ENCODE measurements at regions not wholly inside any gene's neighbourhood (a gene's known extent, or its start where the extent isn't known, plus 50 kb on each side); places are given as distances from the start of the nearest gene placed in this dataset.

DNA sequence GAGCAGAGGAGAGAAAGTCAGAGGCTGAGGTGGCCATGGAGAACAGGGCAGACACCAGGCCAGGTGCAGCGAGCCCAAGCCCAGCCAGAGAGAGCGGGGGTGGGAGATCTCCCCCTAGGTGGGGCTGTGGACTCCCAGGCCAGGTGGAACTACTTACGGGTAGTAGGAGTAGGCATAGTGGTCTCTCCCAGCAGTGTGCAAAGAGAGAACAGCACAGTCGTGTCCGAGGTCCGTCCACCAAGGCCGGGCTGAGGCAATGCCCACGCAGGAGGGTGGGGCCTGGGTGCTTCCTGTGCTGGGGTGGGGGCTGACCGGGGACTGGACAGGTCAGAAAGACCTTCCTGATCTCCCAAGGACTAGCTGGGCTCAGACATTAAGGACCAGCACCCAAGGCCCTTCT is 263.7 kb downstream of the PTPRU start:
- no peak for DNase-seq

DNA sequence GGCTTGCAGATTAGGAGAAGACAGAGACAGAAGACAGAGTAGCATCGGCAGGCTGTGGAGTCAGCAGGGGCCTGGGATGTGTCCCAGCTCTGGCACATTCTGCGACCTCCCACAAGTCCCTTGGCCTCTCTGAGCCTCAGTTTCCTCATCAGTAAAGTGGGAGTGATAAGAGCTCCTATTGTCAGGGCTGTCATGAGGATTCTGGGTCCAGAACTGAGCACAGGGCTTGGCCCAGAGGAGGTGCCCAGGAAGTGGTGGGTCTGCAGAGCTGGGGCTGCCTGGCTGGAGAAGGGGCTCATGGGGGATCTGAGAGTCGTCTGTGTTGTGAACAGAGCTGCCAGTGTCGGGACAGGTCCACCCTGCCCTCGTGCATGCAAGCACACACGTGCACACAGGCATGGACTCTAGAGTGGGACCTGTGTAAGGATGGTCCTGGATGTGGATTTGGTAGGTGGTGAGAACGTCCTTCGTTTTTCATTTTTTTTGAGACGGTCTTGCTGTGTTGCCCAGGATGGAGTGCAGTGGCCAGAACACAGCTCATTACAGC is 262.9 kb downstream of the PTPRU start:
- DNase-seq = no peak

DNA sequence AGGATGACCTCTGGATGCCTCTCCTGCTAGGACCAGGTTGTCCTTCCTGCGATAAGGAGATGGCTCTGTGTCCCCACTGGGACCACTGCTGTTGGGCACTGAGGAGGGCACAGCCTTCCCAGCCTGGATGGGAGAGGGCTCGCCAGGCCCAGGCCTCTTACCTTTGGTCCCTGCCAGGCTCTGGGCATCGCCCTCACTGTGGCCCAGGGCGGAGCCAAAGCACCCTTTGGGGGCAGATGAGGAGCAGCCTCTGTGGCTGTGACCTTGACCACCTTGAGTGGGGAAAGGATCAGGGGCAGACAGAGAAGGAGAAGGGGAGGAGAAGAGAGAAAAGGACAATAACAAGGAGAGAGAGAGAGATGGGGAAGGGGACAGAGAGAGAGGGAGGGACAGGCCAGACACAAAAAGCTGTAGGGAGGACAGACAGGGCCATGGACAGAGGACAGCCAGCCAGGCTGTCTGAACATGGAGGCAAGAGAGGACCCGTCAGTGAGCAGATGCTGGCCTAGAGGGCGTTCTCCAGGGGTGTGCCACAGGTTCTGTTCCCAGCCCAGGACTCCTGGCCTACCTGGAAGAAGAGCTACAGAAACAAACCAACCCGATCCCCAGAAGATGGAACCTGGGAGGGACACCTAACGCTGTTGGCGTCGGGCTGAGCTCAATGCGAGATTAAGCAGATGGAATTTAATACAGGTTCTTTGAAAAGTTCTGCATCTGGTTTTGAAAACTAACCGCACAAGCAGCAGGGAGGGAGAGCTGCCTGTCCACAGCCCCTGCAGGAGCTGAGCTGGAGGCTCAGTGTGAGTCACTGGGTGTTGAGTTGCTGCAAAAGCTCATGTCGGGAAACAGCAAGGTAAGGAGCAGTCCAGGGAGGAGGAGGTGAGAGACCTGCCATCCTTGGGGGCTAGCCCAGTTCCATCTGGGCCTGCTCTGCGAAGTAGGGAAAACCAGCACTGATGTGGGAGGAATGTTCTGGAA is 262.1 kb downstream of the PTPRU start:
- DNase-seq = no peak

DNA sequence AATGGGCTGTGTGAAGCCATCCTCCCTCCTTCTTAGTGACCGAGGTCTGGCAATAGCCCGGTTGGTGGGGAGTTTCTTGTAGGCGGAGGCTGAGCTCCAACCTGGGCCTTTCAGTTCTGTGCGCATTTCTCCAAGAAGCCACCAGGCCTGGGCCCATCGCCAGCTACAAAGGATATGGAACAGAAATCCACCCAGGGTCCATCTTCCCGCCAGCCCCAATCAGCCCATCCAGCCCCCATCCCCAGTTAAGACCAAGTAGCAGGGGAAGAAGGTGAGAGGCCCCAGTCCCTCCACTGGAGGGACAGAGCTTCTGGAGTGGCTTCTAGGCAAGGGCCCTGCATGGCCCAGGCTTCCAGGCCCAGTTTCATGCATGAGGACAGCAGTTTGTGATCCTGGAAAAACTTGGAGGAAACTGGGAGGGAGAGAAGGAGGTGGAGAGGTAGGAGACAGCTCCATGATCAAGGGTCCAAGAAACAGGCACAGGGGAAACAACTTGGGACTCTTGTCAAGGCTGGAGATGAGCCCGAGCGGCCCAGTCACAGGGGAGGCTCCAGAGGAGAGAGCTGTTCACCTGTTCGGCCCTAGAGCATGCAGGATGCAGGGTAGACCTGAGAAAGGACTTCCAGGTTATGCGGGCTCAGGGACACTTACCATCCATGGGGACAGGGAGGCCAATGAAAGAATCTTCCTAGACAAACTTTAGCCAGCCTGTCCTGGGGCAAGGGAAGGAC is 261.2 kb downstream of the PTPRU start:
- no peak for DNase-seq

DNA sequence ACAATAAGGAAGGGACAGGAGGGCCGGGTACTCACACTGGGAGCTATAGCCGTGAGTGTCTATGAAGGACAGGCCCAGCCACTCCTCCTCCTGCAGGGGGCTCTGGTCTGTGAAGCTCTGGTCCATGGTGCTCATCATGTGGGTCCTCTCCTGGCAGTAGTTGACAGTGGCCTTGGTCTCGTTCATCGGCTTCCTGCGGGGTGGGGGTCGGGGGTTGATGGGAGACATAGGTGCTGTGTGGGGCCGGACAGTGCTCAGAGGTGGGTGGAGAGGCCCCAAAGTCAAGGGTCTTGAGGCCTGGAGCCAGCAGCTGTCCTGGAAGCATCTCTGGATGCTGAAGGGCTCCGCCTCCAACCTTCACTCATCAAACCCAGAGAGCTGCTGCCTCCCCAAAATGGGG is 260.4 kb downstream of the PTPRU start:
- DNase-seq = no peak

DNA sequence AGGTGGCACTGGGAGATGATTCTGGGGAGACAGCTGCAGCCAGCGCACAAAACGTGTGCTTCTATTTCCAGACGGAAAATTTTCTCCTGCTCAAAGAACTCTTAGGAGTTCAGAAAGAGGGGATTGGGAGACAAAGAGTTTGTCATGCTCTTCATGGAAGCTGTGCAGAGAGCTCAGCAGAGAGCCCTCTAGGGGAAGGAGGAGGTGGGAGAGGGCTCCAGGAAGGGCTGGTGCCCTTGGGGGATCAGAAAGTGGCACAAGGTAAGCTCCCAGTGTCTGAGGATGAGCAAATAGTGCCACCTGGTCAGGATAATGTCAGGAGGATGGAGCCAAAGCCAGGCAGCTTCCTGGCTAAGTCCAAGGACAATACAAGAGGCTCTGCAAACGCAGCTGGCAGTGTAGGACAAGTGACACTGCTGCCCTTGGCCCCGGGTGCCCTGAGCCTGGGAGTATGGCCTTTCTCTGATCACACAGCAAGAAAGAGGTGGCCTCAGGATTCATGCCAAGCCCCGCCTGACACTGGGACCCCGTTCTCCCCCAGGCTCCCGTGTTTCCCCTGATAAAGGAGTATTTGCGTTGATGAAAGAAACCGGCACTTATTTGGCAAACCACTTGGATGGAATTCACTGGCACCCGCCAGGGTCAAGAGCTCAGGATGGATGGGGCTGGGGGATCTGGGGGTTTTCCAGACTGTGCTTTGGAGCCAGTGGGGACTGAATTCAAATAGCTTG is 254.0 kb downstream of the PTPRU start:
- DNase-seq = no peak

DNA sequence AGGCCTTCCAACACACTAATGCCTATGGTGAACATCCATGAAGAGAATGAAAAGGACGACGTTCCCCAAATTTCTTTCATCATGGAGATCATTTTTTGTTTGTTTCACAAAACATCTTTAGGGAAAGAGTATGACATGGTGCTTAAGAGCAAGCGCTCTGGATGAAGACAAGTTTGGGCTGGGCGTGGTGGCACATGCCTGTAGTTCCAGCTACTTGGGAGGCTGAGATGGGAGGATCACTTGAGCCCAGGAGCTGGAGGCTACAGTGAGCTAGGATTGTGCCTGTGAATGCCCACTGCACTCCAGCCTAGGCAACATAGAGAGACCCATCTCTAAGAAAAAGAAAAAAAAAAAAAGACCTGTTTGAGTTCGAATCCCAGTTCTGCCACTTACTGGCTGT is 253.1 kb downstream of the PTPRU start:
- DNase-seq = no peak

DNA sequence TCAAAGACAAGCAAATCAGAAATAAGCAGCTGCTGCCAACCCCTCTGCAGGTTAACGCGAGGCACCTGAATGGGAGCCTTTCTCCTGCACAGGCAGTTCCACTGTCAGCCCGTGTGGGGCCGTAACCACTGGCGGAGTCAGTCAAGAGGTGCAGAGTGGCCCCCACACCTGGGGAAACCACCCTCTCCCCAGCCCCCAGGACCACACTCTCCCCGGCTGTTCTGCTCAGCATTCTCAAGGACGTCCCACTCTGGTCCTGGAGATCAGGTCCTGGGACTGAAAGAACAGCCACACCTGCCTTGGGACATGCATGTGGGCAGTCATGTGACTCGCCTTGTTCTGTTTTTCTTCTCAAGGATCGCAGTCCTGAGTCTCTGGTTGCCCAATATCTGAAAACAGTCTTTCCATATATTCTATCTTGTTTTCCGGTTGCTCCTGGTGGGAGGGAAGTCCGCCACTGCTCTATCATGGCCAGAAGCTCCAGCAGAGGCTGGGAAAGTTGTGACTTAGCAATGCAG is 252.5 kb downstream of the PTPRU start:
- no peak for DNase-seq

DNA sequence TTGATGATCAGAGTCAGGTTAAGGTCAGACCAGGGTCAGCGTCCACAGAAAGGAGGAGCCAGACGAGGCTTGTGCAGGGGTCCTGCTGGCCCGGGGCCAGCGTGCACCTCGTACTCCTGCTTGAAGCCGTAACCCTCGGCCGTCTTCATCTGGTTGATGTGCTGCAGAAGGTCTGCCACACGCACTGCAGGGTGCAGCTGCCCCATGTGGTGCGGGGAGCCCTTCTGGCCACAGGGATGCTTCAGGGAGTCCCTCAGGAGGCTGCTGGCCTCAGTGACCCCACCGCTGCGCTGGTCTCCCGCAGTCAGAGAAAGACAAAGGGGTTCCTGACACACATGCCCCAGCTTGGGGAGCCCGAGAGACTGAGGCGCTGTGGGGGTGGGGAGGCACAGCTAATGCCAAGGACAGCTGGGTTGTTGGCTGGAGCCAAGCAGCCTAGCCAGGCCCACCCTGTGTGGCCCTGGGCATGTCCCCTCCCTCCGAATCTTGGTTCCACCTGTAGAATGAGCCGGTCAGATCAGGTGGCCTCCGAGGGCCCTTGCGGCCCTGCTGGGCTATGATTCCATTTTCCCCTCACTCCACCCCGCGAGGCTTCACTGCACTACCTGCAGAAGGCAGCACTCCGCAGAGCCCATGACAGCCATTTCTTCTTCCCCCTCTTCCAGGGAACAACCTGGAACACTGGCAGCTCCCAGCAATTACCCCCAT is 251.9 kb downstream of the PTPRU start:
- no peak for DNase-seq

DNA sequence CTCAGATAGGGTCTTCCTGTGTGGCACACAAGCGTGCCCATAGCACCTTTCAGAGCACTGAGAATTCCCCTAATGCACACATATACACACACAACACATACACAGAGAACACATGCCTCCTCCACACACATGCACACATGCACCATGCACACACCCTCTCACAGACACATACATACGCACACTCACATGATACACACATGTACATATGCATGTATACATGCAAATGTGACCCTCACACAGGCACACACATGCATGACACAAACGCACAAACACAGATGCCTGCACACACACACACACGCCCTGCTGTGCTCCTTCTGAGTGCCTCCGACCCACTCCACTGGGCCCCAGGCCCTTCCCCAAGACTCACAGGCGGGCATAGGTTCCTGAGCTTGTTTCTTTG is 251.0 kb downstream of the PTPRU start:
- DNase-seq = no peak

DNA sequence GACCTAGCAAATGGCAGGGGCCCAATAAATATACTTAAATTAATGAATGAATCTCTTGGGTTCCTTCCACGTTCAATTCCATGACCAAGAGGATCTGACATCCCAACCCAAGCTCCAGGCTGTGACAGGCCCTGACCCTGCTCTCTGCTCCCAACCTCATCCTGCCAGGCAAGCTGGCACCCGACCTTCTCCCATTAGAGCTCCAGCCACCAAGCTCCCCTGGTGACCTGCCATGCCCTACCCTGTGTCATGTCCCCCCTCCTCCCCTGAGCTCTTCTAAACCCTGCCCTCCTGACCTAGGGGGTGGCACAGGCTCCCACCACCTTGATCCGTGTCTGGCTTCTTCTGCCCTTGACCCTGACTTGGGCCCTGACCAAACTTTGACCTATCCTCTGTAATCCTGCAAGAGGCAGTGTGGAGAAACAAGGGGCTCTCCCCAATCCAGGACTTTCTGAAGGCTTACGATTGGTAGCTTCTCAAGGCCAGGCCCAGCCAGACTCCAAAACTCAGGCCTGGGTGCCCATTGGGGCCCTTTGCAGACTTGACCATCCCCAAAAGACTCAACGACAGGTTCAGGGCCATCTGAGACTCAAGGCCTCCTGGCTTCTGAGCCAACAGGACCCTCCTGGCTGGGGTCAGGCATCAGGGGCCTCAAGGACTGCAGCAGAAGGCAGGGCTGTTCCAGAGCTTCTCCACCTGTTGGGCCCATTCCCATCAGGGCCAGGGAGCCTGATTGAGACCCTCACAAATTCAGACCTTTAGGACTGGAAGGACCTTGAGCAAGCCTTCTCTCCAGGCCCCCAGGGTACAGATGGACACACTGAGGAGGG is 249.0 kb downstream of the PTPRU start:
- no peak for DNase-seq

DNA sequence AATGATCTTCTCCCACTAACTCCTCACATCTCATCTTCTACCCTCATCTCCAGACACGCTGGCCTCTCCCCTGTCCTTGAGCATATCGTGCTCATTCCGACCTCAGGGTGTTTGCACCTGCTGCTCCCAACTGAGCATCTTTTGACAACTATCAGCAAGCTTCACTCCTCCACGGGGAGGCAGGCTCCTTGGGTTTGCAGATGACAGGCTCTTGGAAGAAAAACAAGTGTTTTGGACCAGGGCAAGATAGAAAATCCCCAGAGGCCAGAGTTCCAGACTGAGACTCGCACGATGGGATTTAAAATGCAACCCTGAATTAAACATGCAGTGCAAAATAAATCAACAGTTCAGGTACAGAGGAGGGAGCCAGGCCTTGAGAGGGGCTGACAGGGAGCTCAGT is 246.7 kb downstream of the PTPRU start:
- no peak for DNase-seq

DNA sequence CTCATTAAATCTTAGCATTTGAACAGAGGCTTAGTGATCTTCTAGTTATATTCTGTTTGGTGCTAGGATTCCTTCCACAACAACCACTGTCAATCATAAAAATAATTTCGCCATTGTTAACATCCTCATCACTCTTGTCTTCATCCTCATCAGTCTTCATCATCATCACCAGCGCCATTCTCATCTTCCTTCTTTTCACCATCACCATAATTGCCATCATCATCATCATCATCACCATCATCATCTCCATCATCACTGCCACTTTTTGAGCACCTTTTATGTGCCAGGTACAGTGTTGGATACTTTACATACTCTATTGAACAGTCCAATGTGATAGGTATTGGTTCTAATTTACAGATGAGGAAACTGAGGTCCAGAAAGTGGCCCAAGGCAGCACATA is 245.7 kb downstream of the PTPRU start:
- DNase-seq = no peak

DNA sequence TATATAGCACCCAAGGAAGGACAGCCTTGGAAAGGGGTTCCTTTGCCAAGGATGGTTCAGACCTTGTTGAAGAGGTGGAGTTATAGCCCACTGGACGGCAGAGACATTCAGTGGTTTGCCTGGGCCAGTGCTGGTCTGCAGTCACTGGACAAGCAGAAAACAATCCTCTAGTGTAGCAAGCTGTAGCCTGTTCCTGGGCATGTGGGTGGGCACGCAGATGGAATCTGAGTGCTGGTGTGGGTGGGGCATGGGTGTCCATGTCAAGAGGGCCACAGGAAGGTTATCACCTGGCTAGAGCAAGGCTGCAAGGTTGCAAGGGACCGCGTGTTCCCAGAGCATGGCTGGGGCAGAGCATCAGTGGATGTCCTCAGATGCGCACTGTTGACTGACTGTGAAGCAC is 244.7 kb downstream of the PTPRU start:
- DNase-seq = no peak

DNA sequence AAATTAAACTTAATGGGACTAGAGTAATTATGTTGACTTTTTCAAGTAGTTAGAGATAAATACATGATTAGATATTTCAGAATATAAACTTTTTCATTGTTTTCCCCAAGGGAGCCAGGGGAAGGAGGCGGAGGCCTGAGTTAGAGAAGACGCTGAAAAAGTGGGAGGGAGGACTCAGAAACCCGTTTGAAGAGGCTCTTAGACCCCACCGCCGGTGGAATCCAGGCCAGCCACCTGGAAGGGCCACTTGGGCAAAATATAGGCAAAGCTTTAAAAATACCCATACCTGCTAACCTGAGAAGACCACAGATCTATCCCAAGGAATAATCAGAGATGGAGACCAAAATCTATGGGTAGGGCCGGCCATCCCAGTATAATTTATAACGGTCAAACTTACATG is 242.6 kb downstream of the PTPRU start:
- no peak for DNase-seq

DNA sequence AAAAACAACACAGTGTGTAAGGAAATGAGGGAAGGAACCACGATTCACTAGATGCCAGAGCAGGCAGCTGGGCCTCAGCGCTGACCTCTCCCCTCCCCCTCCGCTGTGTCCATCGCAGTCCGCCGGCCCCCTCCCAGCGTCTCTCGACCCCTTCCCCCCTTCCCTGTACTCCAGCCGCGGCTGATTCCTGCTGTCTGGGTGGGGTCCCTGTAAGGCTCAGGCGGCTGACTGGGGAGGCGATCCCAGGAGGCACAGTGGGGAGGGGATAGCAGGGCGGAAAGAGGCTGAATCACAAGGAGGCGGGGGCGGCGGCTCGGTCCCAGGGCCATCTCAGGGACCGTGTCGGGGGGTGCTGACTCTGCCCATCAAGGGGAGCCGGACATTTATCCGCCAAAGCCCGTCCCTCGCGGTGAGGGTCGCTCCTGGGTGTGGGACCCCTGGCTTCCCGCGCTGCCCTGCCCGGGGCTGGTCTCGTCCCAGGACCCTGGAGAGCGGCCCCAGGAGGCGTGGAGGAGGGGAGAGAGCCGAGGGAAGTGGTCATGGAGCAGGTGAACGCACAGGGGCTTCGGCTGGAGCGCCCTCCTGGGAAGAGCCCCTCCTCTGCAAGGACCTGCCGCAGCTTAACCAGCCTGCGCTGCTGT is 241.9 kb downstream of the PTPRU start:
- no peak for DNase-seq

DNA sequence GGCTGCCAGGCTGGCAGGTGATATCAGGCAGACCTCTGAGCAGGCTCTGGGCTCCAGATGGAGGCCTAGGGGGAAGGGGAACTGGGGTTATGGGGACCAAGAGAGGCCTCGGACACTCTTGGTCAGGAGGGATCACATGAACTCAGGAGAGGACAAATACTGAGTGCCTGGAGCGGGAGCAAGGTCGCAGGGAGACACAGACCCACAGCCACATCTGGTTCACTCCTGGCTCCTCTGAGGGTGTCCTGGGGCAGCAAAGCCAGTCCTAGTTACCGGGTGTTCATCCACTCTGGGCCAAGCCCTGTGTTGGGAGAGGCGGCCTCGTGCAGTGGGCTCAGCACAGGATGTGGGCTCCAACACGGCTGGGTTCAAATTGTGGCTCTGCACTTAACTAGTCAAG is 239.0 kb downstream of the PTPRU start:
- DNase-seq = no peak

DNA sequence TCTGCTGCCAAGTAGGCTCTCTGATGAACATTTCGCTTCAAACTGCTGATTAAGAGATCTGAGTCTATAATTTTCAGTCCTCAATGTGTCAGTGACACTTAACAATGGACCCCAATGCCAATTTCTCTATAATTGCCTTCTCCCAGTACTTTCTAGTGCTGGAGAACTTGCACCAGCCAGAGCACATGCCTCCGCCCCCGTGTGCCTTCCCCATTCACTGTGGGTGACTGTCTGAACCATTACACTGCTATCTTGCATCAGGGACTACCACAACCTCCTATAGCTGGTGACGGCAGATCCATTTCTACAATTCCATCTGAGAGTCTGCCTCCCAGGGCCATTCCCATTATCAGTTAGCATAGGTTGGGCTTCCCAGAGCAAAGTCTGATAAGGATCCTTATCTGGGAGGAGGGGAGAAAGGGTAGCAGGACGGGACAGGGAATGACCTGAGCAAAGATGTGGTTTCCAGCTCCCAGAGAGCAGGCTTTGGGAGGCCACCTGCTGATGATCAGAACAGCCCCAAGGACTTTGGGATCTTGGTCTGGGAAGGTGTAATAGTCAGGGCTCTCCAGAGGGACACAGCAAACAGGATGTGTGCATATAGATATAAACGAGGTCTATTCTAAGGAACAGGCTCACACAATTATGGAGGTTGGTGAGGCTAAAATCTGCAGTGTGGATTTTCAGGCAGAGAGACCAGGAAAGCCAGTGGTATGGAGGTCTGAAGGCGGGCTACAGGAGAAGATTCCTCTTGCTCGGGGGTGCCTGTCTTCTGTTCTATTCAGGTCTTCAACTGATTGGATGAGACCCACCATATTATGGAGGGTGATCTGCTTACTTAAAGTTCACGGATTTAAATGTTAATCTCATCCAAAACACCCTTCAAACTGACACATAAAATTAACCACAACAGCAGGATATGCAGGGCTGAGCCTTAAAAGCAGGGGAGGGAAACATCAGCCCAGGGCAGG is 238.2 kb downstream of the PTPRU start:
- DNase-seq = no peak

DNA sequence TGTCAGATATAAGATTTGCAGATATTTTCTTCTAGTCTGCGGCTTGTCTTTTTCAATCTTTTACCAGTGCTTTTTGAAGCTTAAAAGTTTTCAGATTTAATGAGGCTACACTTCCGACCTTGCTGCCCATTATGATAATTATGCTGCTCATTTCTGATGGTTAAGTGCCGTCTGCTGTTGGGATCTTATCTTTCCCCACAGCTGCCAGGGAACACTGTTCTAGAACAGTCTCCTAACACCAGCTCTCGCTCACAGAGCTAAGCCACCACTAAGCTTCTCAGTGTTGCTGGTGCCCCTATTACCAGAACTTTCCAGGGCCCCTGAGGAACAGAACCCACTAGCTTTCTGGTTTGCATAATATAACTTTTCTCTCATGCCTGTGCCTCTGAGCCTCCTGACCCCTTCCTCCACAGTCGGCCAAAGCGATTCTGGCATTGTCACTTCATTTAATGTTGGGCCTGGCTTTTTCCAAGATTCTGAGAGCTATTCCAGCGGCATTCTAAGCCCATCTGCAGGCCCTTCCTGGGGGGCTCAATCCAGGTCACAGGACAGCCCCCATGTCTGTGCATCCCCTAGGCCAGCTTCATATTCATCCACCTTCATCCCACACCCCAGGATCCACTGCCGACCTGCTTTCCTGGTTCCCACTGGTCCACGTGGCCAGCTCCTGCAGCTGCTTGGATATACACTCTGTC is 237.0 kb downstream of the PTPRU start:
- no peak for DNase-seq
